ENCODE measurements at regions not wholly inside any gene's neighbourhood (a gene's known extent, or its start where the extent isn't known, plus 50 kb on each side); places are given as distances from the start of the nearest gene placed in this dataset.

- no peak for TF ChIP-seq POLR2A (IDR thresholded peaks at IDR 0.05)
- intact Hi-C loops (cut with DNase I; ENCODE audit: low total_unique reads) = no loop called here
- no peak overlapping the region for H3K4me3 ChIP-seq (ENCODE audit: low read depth, poor library complexity, severe bottlenecking)
- no peak for DNase-seq (ENCODE audit: low spot score in 2 of 2)
- WGBS, 2 donors = 42 to 49% methylated on average over 2 of the region's 2 CpGs
These were observed 357.4 kb upstream of the CA10 start for GRCh38 chr17:52515927-52516326.

- no peak for DNase-seq (ENCODE audit: low spot score in 2 of 2)
- H3K4me3 ChIP-seq (ENCODE audit: low read depth, poor library complexity, severe bottlenecking) = no peak overlapping the region
- no peak for TF ChIP-seq POLR2A (IDR thresholded peaks at IDR 0.05)
- TF ChIP-seq, protein P1, sequence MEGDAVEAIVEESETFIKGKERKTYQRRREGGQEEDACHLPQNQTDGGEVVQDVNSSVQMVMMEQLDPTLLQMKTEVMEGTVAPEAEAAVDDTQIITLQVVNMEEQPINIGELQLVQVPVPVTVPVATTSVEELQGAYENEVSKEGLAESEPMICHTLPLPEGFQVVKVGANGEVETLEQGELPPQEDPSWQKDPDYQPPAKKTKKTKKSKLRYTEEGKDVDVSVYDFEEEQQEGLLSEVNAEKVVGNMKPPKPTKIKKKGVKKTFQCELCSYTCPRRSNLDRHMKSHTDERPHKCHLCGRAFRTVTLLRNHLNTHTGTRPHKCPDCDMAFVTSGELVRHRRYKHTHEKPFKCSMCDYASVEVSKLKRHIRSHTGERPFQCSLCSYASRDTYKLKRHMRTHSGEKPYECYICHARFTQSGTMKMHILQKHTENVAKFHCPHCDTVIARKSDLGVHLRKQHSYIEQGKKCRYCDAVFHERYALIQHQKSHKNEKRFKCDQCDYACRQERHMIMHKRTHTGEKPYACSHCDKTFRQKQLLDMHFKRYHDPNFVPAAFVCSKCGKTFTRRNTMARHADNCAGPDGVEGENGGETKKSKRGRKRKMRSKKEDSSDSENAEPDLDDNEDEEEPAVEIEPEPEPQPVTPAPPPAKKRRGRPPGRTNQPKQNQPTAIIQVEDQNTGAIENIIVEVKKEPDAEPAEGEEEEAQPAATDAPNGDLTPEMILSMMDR (IDR thresholded peaks at IDR 0.05) = no peak
- intact Hi-C loops (cut with DNase I; ENCODE audit: low total_unique reads) = no loop called here
These were observed 347.1 kb upstream of the CA10 start for GRCh38 chr17:52505601-52506000.

DNA sequence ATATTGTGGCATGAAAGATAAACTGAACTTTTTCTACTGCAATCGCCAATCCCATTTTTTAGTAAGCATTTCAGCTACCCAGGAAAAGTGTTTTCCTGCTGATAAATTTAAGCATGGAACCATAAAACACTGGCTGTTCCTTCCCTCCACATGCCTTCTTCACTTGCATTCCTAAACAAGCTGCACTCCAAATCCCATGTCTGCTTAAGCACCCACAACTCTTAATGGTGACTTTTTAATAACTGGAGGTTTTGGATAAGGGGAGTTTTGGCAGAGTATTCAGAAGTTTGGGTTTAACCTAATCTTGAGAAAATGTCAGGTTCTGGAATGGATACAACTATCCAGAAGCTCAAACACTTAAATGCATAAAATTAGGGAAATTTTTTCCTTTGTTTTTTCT, 345.6 kb upstream of the CA10 start:
- intact Hi-C loops (cut with DNase I; ENCODE audit: low total_unique reads) = no loop called here
- no peak overlapping the region for H3K4me3 ChIP-seq (ENCODE audit: low read depth, poor library complexity, severe bottlenecking)
- no peak for DNase-seq (ENCODE audit: low spot score in 2 of 2)
- TF ChIP-seq POLR2A (IDR thresholded peaks at IDR 0.05) = no peak
- TF ChIP-seq, protein P1 (IDR thresholded peaks at IDR 0.05) = no peak
- WGBS, 2 donors = 71 to 84% methylated on average over 1 of the region's 1 CpG

DNA sequence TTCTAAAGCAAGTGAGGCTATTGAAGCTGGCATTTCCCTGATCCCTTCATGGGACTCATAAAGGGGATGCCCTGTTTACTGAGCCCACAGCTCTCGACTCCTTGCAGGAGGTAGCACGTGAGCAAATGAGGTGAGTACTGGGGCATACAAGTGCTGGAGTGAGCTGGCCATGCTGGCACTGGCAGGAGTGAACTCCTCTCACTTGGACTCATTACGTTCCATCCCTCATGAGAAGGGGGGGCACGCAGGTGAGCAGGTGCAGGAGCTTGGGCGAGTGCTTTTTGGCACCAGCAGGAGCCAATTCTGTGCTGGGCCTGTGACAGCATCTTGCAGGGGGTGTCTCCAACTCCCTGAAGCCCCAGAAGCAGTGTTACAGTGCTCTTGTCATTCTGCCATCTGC, 337.1 kb upstream of the CA10 start:
- DNase-seq (ENCODE audit: low spot score in 2 of 2) = no peak
- TF ChIP-seq POLR2A (IDR thresholded peaks at IDR 0.05) = no peak
- TF ChIP-seq, protein P1 (IDR thresholded peaks at IDR 0.05) = no peak
- intact Hi-C loops (cut with DNase I; ENCODE audit: low total_unique reads) = no loop called here
- 80 to 88% methylated on average over 4 to 5 of the region's 5 CpGs for WGBS, 2 donors
- H3K4me3 ChIP-seq (ENCODE audit: low read depth, poor library complexity, severe bottlenecking) = no peak overlapping the region

DNA sequence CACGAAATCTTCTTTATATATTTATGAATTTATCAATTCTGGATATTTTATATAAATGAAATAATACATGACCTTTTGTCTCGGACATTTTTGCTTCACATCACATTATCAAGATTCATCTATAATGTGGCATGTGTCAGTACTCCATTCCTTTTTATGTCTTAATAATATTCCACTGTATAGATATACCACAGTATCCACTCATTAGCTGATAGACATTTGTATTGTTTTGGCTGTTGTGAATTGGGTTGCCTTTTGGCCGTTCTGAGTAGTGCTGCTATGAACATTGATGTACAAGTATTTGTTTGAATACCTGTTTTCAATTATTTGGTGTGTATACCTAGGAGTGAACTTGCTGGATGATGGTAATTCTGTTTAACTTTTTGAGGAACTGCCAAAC, 323.8 kb upstream of the CA10 start:
- no peak for DNase-seq (ENCODE audit: low spot score in 2 of 2)
- 73 to 80% methylated on average over 3 of the region's 3 CpGs for WGBS, 2 donors
- intact Hi-C loops (cut with DNase I; ENCODE audit: low total_unique reads) = no loop called here
- TF ChIP-seq, protein P1 (IDR thresholded peaks at IDR 0.05) = no peak
- no peak overlapping the region for H3K4me3 ChIP-seq (ENCODE audit: low read depth, poor library complexity, severe bottlenecking)

DNA sequence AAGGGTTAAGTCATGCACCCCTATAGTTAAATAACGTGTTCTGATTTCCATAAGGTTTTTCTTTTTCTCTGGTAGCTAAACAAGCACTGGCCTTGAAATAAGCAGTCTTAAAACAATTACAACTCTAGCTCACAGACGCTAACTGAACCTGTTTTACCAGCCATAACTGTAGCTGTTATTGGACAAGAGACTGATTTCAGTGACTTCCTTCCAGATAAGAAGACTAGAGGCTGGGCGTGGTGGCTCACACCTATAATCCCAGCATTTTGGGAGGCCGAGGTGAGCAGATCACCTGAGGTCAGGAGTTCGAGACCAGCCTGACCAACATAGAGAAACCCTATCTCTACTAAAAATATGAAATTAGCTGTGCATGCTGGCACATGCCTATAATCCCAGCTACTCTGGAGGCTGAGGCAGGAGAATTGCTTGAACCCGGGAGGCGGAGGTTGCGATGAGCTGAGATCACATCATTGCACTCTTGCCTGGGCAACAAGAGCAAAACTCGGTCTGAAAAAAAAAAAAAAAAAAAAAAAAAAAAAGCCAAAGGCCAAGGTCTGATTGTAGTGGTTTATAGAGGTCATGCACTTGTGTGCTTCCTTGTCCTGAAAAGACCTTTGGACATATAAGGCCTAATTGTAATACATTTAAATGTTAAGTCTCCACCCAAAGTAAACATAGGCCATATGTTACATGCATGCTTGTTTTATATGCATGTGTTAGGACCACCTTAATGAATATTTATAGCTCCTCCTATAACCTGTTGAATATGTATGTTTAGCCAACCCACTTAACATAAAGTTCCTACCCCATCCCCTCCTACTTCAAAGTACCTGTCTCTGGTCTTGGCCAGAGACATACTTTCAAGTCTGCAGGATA, 319.5 kb upstream of the CA10 start:
- intact Hi-C loops (cut with DNase I; ENCODE audit: low total_unique reads) = no loop called here
- WGBS, 2 donors = 75 to 79% methylated on average over 9 of the region's 9 CpGs
- DNase-seq (ENCODE audit: low spot score in 2 of 2) = no peak
- no peak overlapping the region for H3K4me3 ChIP-seq (ENCODE audit: low read depth, poor library complexity, severe bottlenecking)
- TF ChIP-seq, protein P1 (IDR thresholded peaks at IDR 0.05) = no peak
- TF ChIP-seq POLR2A (IDR thresholded peaks at IDR 0.05) = no peak
